GM19397 (cell line): ENCODE measurements at regions not wholly inside any gene's neighbourhood (a gene's known extent, or its start where the extent isn't known, plus 50 kb on each side); places are given as distances from the start of the nearest gene placed in this dataset.
"Not testable (repeated sequence)": the region's sequence is repeated elsewhere in the genome, so short reads cannot be mapped to it uniquely, and the experiment has no call there.

Experiments
- ATAC-seq: cut with Tn5 transposase; IDR thresholded peaks from one replicate; pipeline ENCODE4 v1.9.1; 2021; ENCODE audit warnings: mild to moderate bottlenecking, moderate library complexity; ENCODE audit not compliant: unreplicated experiment

- ATAC-seq = no peak
Measured at GRCh38 chr22:48722661-48723060, 1105.0 kb downstream of the BRD1 start.

GRCh38 chr22:48721395-48721669 is 1106.3 kb downstream of the BRD1 start:
- ATAC-seq = no peak

- ATAC-seq = no peak
Measured at GRCh38 chr22:48720662-48721394, 1106.8 kb downstream of the BRD1 start.

- ATAC-seq = no peak
Measured at GRCh38 chr22:48719978-48720661, 1107.6 kb downstream of the BRD1 start.

GRCh38 chr22:48718818-48719500 is 1108.7 kb downstream of the BRD1 start:
- ATAC-seq = no peak

- ATAC-seq = no peak
Measured at GRCh38 chr22:48717883-48718817, 1109.5 kb downstream of the BRD1 start.

- ATAC-seq = no peak
Measured at GRCh38 chr22:48717076-48717810, 1110.4 kb downstream of the BRD1 start.

- not testable (repeated sequence) for ATAC-seq
Measured at GRCh38 chr22:48716154-48716553, 1111.5 kb downstream of the BRD1 start.

- ATAC-seq = no peak
Measured at GRCh38 chr22:48715511-48715910, 1112.2 kb downstream of the BRD1 start.

- ATAC-seq = no peak
Measured at GRCh38 chr22:48714231-48714630, 1113.4 kb downstream of the BRD1 start.

GRCh38 chr22:48713272-48714205 is 1114.1 kb downstream of the BRD1 start:
- ATAC-seq = no peak

GRCh38 chr22:48712558-48713271 is 1115.0 kb downstream of the BRD1 start:
- no peak for ATAC-seq

GRCh38 chr22:48711669-48712068 is 1116.0 kb downstream of the BRD1 start:
- ATAC-seq = no peak

GRCh38 chr22:48711031-48711431 is 1116.6 kb downstream of the BRD1 start:
- no peak for ATAC-seq

GRCh38 chr22:48710410-48710809 is 1117.3 kb downstream of the BRD1 start:
- no peak for ATAC-seq

- ATAC-seq = no peak
Measured at GRCh38 chr22:48709976-48710375, 1117.7 kb downstream of the BRD1 start.

GRCh38 chr22:48709453-48709852 is 1118.2 kb downstream of the BRD1 start:
- ATAC-seq = no peak

- ATAC-seq = no peak
Measured at GRCh38 chr22:48708558-48709245, 1119.0 kb downstream of the BRD1 start.
